Muscle of leg (tissue), 3 donors: ENCODE measurements at regions not wholly inside any gene's neighbourhood (a gene's known extent, or its start where the extent isn't known, plus 50 kb on each side); places are given as distances from the start of the nearest gene placed in this dataset.

Experiments used
- DNase-seq: peaks from one replicate; pipeline ENCODE4 v3.0.0; 2013
- H3K27ac ChIP-seq: one replicate; pipeline ENCODE4 v1.5.1; 2013; ENCODE audit warnings: mild to moderate bottlenecking, low read length, control low read depth
- H3K27me3 ChIP-seq: one replicate; pipeline ENCODE4 v1.6.1; 2013; ENCODE audit warnings: low read length; ENCODE audit not compliant: control insufficient read depth, insufficient read depth
- H3K36me3 ChIP-seq: one replicate; pipeline ENCODE4 v1.6.1; 2013; ENCODE audit warnings: low read length; ENCODE audit not compliant: control insufficient read depth, insufficient read depth
- H3K4me1 ChIP-seq: one replicate; pipeline ENCODE4 v1.6.1; 2013; ENCODE audit warnings: low read length; ENCODE audit not compliant: control insufficient read depth, insufficient read depth
- H3K4me3 ChIP-seq: one replicate; pipeline ENCODE4 v1.5.1; 2013; ENCODE audit warnings: low read length, control low read depth
- H3K9me3 ChIP-seq: replicated peaks from 2 replicates; pipeline ENCODE4 v1.6.1; 2013; ENCODE audit warnings: low read depth, low read length; ENCODE audit not compliant: control insufficient read depth
- WGBS: methylation state at CpG from one replicate; pipeline ENCODE4 v1.1.5; 2013; ENCODE audit warnings: missing lambda C conversion rate; ENCODE audit not compliant: insufficient coverage; 5-methylcytosine and 5-hydroxymethylcytosine counted together

DNA sequence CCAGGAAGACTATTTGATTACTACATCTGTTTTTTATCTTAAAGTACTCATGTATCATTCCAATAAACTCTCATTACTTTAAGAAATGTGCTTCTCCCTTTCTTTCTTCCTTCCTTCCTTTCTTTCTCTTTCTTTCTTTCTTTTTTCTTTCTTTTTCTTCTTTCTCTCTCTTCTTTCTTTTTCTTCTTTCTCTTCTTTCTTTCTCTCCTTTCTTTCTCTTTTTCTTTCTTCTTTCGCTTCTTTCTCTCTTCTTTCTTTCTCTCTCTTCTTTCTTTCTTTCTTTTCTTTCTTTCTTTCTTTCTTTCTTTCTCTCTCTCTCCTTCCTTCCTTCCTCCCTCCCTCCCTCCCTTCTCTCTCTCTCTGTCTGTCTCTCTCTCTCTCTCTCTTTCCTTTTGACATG is 298.6 kb upstream of the ANKH start:
- DNase-seq = peak; percentile 42
- WGBS = 78% methylated on average over 1 of the region's 1 CpG
- no peaks in the 10 kb centered on the region for H3K9me3 ChIP-seq
- H3K36me3 ChIP-seq = no peaks in the 10 kb centered on the region
- H3K4me3 ChIP-seq = no peak overlapping the region
- H3K27ac ChIP-seq = no peak overlapping the region
- no peaks in the 10 kb centered on the region for H3K4me1 ChIP-seq
- H3K27me3 ChIP-seq = no peaks in the 10 kb centered on the region

DNA sequence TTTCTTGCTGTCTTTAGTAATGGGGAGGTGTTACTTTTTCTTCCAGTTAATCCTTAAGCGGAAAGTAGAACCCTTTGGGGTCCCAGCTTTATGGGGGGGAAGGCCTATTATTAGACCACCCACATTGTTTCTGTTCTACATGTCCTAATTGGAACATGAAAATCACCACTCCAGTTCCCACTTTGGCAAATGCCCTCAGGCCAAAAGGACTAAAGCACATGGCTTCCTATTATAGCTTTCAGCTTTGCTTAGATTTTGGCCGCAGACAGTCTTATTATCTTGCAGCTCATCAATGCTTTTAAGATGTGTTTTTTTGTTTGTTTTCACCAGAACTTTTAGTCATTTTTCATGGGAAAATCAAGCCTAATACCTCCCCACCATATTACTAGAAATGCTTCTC is 296.8 kb upstream of the ANKH start:
- no peak overlapping the region for H3K27ac ChIP-seq
- no peaks in the 10 kb centered on the region for H3K4me1 ChIP-seq
- DNase-seq = peak; percentile 45
- no peaks in the 10 kb centered on the region for H3K27me3 ChIP-seq
- H3K4me3 ChIP-seq = no peak overlapping the region
- WGBS = no CpG with 5 or more reads among the region's 2 CpGs
- no peaks in the 10 kb centered on the region for H3K9me3 ChIP-seq
- no peaks in the 10 kb centered on the region for H3K36me3 ChIP-seq

DNA sequence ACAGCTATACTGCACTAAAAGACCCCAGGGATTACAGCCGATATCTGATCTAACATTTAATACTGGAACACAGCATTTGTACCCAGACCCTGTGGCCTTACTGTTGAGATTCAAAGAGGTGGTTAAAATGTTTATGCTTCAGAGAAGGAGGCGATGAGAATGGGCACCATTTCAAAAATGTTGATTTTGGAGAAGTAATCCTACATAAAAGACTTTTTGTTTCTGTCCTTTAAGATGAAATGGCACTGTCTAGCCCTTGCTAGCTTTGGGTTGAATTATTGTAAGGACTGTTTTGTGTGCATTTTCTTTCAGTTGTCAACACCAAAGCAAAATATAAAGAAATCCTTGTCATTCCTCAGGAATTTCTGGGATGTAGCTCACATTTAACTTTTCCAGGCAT is 288.5 kb upstream of the ANKH start:
- WGBS = no CpG with 5 or more reads among the region's 2 CpGs
- Histone ChIP-seq H3K36me3 (no peaks in the 10 kb centered on the region), H3K27me3 (no peaks in the 10 kb centered on the region), H3K4me3 (no peak overlapping the region), H3K9me3 (no peaks in the 10 kb centered on the region), H3K4me1 (no peaks in the 10 kb centered on the region), H3K27ac (no peak overlapping the region)
- no peak for DNase-seq

DNA sequence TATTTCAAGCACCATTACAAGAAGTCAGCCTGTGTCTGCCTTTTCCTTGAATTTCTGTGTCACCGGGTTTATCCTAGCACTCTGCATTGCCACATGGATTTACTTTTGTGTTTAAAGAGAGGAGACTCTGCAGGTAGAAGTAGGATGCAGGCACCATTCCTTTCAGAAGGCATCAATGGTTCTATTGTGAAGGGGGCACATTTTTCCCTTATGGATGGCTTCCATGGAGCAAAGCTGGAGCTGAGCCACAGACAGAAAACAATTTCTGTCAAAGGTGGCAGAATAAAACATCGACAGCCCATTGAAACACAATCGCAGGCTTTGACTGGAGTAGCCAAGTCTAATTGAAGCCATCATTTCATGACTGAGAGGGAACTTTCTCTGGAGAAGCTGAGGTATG is 288.0 kb upstream of the ANKH start:
- no CpG with 5 or more reads among the region's 3 CpGs for WGBS
- no peaks in the 10 kb centered on the region for H3K9me3 ChIP-seq
- H3K27me3 ChIP-seq = no peaks in the 10 kb centered on the region
- no peak for DNase-seq
- H3K27ac ChIP-seq = no peak overlapping the region
- H3K4me3 ChIP-seq = no peak overlapping the region
- no peaks in the 10 kb centered on the region for H3K4me1 ChIP-seq
- H3K36me3 ChIP-seq = no peaks in the 10 kb centered on the region

GRCh38 chr5:15142458-15142857 is 270.9 kb upstream of the ANKH start:
- Histone ChIP-seq H3K27me3 (no peaks in the 10 kb centered on the region), H3K4me1 (no peaks in the 10 kb centered on the region), H3K4me3 (no peak overlapping the region), H3K9me3 (no peaks in the 10 kb centered on the region), H3K27ac (no peak overlapping the region), H3K36me3 (no peaks in the 10 kb centered on the region)
- no peak for DNase-seq
- WGBS = 42% methylated on average over 2 of the region's 5 CpGs

GRCh38 chr5:15137414-15137813 is 265.8 kb upstream of the ANKH start:
- Histone ChIP-seq H3K4me3 (no peak overlapping the region), H3K4me1 (peaks cover 3% of the 10 kb centered on the region), H3K27ac (no peak overlapping the region), H3K27me3 (no peaks in the 10 kb centered on the region), H3K36me3 (no peaks in the 10 kb centered on the region), H3K9me3 (no peaks in the 10 kb centered on the region)
- no CpG with 5 or more reads among the region's 3 CpGs for WGBS
- DNase-seq = no peak

- Histone ChIP-seq H3K36me3 (no peaks in the 10 kb centered on the region), H3K27me3 (no peaks in the 10 kb centered on the region), H3K4me1 (peaks cover 3% of the 10 kb centered on the region), H3K27ac (no peak overlapping the region), H3K9me3 (peaks cover 2% of the 10 kb centered on the region), H3K4me3 (no peak overlapping the region)
- no CpG with 5 or more reads among the region's 2 CpGs for WGBS
- no peak for DNase-seq
Observed at GRCh38 chr5:15135661-15136060, 264.1 kb upstream of the ANKH start.

DNA sequence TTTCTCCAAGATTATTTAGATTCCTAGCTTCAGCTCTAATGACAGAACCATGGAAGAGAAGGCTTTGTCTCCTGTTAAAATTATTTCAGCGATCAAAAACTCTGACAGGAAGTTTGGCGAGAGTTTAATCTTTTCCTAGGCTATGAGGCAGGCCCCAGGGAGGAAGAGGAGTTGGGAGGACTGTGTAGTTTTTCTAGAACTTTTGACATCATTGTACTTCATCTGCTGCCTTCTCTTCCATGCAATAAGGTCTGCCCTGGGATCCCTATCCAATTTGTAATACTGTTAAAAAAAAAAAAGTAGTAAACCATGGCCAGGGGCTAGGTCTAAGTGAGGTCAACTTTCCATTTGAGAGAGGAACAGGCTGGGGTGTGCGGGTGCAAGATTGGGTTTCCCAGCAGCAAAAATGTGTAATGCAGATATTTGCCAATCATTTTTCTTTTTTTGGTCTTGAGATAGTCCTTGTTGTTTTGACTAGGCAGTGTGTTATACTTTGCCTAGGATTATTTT is 261.9 kb upstream of the ANKH start:
- H3K4me1 ChIP-seq = peaks cover 3% of the 10 kb centered on the region
- H3K27ac ChIP-seq = no peak overlapping the region
- no peak overlapping the region for H3K4me3 ChIP-seq
- no CpG with 5 or more reads among the region's 3 CpGs for WGBS
- DNase-seq = peak; percentile 27
- no peaks in the 10 kb centered on the region for H3K27me3 ChIP-seq
- peaks cover 4% of the 10 kb centered on the region for H3K9me3 ChIP-seq
- no peaks in the 10 kb centered on the region for H3K36me3 ChIP-seq

GRCh38 chr5:15132816-15133405 is 261.3 kb upstream of the ANKH start:
- H3K36me3 ChIP-seq = no peaks in the 10 kb centered on the region
- peaks cover 3% of the 10 kb centered on the region for H3K4me1 ChIP-seq
- no peak for DNase-seq
- H3K27me3 ChIP-seq = no peaks in the 10 kb centered on the region
- no peak overlapping the region for H3K4me3 ChIP-seq
- no peak overlapping the region for H3K27ac ChIP-seq
- H3K9me3 ChIP-seq = peaks cover 4% of the 10 kb centered on the region
- 90% methylated on average over 2 of the region's 5 CpGs for WGBS

DNA sequence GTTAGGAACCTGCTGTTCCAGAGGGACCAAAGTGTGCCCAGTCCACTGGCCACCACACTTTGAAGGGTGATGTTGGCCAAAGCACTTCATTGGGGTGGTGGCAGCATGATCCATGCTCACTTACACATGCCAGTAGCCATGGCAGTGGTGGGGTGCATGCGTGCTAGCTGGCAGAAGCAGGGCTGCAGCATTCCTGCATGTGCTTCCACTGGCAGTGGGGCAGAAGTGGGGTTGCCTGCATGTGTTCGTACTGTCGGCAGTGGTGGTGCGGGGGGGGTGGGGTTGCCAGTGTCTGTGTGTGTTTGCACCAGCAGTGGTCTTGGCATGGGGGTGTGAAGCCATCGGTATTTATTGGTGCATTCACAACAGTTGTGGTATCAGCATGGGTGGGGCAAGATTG is 260.3 kb upstream of the ANKH start:
- peaks cover 3% of the 10 kb centered on the region for H3K4me1 ChIP-seq
- no peak for DNase-seq
- H3K9me3 ChIP-seq = peaks cover 4% of the 10 kb centered on the region
- H3K27ac ChIP-seq = no peak overlapping the region
- WGBS = 100% methylated on average over 1 of the region's 5 CpGs
- no peaks in the 10 kb centered on the region for H3K36me3 ChIP-seq
- H3K27me3 ChIP-seq = no peaks in the 10 kb centered on the region
- H3K4me3 ChIP-seq = no peak overlapping the region
